HCT116 (cell line): ENCODE measurements at regions not wholly inside any gene's neighbourhood (a gene's known extent, or its start where the extent isn't known, plus 50 kb on each side); places are given as distances from the start of the nearest gene placed in this dataset.
"Not testable (repeated sequence)": the region's sequence is repeated elsewhere in the genome, so short reads cannot be mapped to it uniquely, and the experiment has no call there.

ENCODE experiments used
- ATAC-seq: fragments of 200-7000 bp; cut with Tn5 transposase; 2 replicates; pipeline ENCODE4 v1.9.1; 2020; ENCODE audit warnings: mild to moderate bottlenecking, moderate library complexity
- BruUV-seq: library from RNA; stranded (reverse); fragments of 400-500 nt; replicated peaks from 2 replicates; lab custom pipeline; 2021; lab: Mats Ljungman, UMichigan
- CTCF ChIA-PET: fragments of 300-600 bp; sonication (Branson Sonifier 250); formaldehyde crosslinking; loops from one replicate; lab custom pipeline; 2021; ENCODE audit warnings: antibody characterized with exemption; lab: Charles Lee
- POLR2A ChIA-PET: fragments of 300-600, 350-600 bp; sonication (Branson Sonifier 250); formaldehyde crosslinking; loops from one replicate; lab custom pipeline; 2021; ENCODE audit warnings: antibody characterized with exemption; lab: Charles Lee
- RAD21 ChIA-PET, 2 experiments: fragments of 300-600 bp; sonication (Branson Sonifier 250); formaldehyde crosslinking; loops; one replicate each; lab custom pipeline; 2023; ENCODE audit warnings: low total read pairs in 2 of 2; ENCODE audit not compliant: uncharacterized antibody in 2 of 2, unreplicated experiment in 2 of 2, low non-redundant PET in 1 of 2; lab: Charles Lee
- DNase-seq: peaks from one replicate; pipeline ENCODE4 v3.0.0-alpha.2; 2010; ENCODE audit warnings: low read depth, low spot score
- H2AFZ ChIP-seq: fragments of 200-600 bp; shearing (Covaris generic), sonication (generic); 2 replicates; pipeline ENCODE4 v1.6.1; 2017; ENCODE audit warnings: low read depth, mixed run types, mixed read lengths, antibody characterized with exemption, low read length; ENCODE audit not compliant: poor library complexity, severe bottlenecking
- H3K27ac ChIP-seq: 2 replicates; pipeline ENCODE4 v1.5.1; 2012; ENCODE audit warnings: low read depth, low read length
- H3K27me3 ChIP-seq: fragments of 200-600 bp; sonication (generic); 2 replicates; pipeline ENCODE4 v1.6.1; 2016; ENCODE audit warnings: mixed run types, low read length, mixed read lengths; ENCODE audit not compliant: insufficient read depth
- H3K36me3 ChIP-seq, 2 experiments: fragments of 200-500 bp in 1 of 2; fragments of 200-600 bp in 1 of 2; sonication (Bioruptor generic) in 1 of 2; sonication (generic) in 1 of 2; 2 replicates each; pipeline versions ENCODE4 v1.5.1 to v1.6.1; 2014 to 2016; ENCODE audit warnings: low read length in 2 of 2, inconsistent platforms in 1 of 2, mixed read lengths in 1 of 2, mixed run types in 1 of 2; ENCODE audit not compliant: insufficient read depth in 2 of 2, control insufficient read depth in 1 of 2
- H3K4me1 ChIP-seq, 2 experiments: fragments of 200-600 bp in 1 of 2; sonication (generic) in 1 of 2; 2 replicates each; pipeline versions ENCODE4 v1.5.1 to v1.6.1; 2012 to 2017; ENCODE audit warnings: low read length in 2 of 2, inconsistent platforms in 1 of 2, mild to moderate bottlenecking in 1 of 2, mixed read lengths in 1 of 2, mixed run types in 1 of 2, moderate library complexity in 1 of 2; ENCODE audit not compliant: insufficient read depth in 2 of 2, control insufficient read depth in 1 of 2
- H3K4me2 ChIP-seq: fragments of 200-600 bp; sonication (generic); 2 replicates; pipeline ENCODE4 v1.6.1; 2017; ENCODE audit warnings: mixed run types, low read length, mixed read lengths
- H3K4me3 ChIP-seq, 2 experiments: fragments of 200-600 bp in 1 of 2; sonication (generic) in 1 of 2; replicated peaks in 1 of 2; 2 replicates each; pipeline ENCODE4 v1.5.1; 2011 to 2016; ENCODE audit warnings: low read length in 2 of 2, control low read depth in 1 of 2, low read depth in 1 of 2, mild to moderate bottlenecking in 1 of 2, mixed read lengths in 1 of 2, mixed run types in 1 of 2
- H3K79me2 ChIP-seq: fragments of 200-600 bp; sonication (generic); 2 replicates; pipeline ENCODE4 v1.6.1; 2017; ENCODE audit warnings: mild to moderate bottlenecking, mixed run types, low read length, moderate library complexity, mixed read lengths; ENCODE audit not compliant: insufficient read depth
- H3K9ac ChIP-seq: fragments of 200-600 bp; sonication (generic); 2 replicates; pipeline ENCODE4 v1.6.1; 2016; ENCODE audit warnings: low read length, mixed read lengths
- H3K9me2 ChIP-seq: fragments of 200-600 bp; sonication (generic), shearing (Covaris generic); 2 replicates; pipeline ENCODE4 v1.6.1; 2017; ENCODE audit warnings: mixed run types, mild to moderate bottlenecking, moderate library complexity; ENCODE audit not compliant: insufficient read depth
- H3K9me3 ChIP-seq, 2 experiments: fragments of 200-500 bp in 1 of 2; fragments of 200-600 bp in 1 of 2; sonication (Bioruptor generic) in 1 of 2; sonication (generic) in 1 of 2; 2 replicates each; pipeline ENCODE4 v1.6.1; 2014 to 2017; ENCODE audit warnings: low read length in 2 of 2, mixed read lengths in 2 of 2, inconsistent platforms in 1 of 2, low read depth in 1 of 2, mild to moderate bottlenecking in 1 of 2, mixed run types in 1 of 2, moderate library complexity in 1 of 2; ENCODE audit not compliant: control insufficient read depth in 1 of 2, insufficient read depth in 1 of 2
- H4K20me1 ChIP-seq: fragments of 200-600 bp; sonication (generic), shearing (Covaris generic); 2 replicates; pipeline ENCODE4 v1.6.1; 2017; ENCODE audit warnings: mixed run types, mild to moderate bottlenecking, moderate library complexity; ENCODE audit not compliant: insufficient read depth
- ATF3 ChIP-seq: IDR thresholded peaks from 2 replicates; pipeline ENCODE4 v1.6.1; 2012
- CEBPB ChIP-seq: IDR thresholded peaks from 2 replicates; pipeline ENCODE4 v1.6.1; 2012; ENCODE audit warnings: low read depth
- EGR1 ChIP-seq: IDR thresholded peaks from 2 replicates; pipeline ENCODE4 v1.6.1; 2012; ENCODE audit warnings: low read depth
- ELF1 ChIP-seq: IDR thresholded peaks from 2 replicates; pipeline ENCODE4 v1.6.1; 2012; ENCODE audit warnings: low read depth, borderline replicate concordance
- FOSL1 ChIP-seq: IDR thresholded peaks from 2 replicates; pipeline ENCODE4 v1.6.1; 2012; ENCODE audit warnings: low read depth
- JUND ChIP-seq: IDR thresholded peaks from 2 replicates; pipeline ENCODE4 v1.6.1; 2012
- POLR2A ChIP-seq: IDR thresholded peaks from 2 replicates; pipeline ENCODE4 v1.7.0; 2011; ENCODE audit warnings: borderline replicate concordance; ENCODE audit not compliant: insufficient read depth, insufficient read length; ENCODE audit errors: extremely low read depth
- REST ChIP-seq: IDR thresholded peaks from 2 replicates; pipeline ENCODE4 v1.6.1; 2012; ENCODE audit warnings: low read depth
- SIN3A ChIP-seq: IDR thresholded peaks from 2 replicates; pipeline ENCODE4 v1.6.1; 2012; ENCODE audit warnings: low read depth
- TCF7L2 ChIP-seq: IDR thresholded peaks from 2 replicates; pipeline ENCODE4 v1.7.0; 2011; ENCODE audit warnings: borderline replicate concordance, inconsistent platforms; ENCODE audit not compliant: insufficient read depth, insufficient read length; ENCODE audit errors: extremely low read depth
- YY1 ChIP-seq: IDR thresholded peaks from 2 replicates; pipeline ENCODE4 v1.6.1; 2011; ENCODE audit warnings: low read length, low read depth, moderate library complexity, mild to moderate bottlenecking; ENCODE audit not compliant: insufficient replicate concordance; ENCODE audit errors: extremely low read depth
- ZFX ChIP-seq: fragments of 450-650 bp; IDR thresholded peaks from 2 replicates; pipeline ENCODE4 v1.6.1; 2017
- ZNF274 ChIP-seq: fragments of 200-500 bp; sonication (Bioruptor generic); IDR thresholded peaks from 2 replicates; pipeline ENCODE4 v1.6.1; 2014; ENCODE audit warnings: mild to moderate bottlenecking, low read depth, low read length, inconsistent platforms
- intact Hi-C: fragments of 100-400 bp; cut with micrococcal nuclease; formaldehyde crosslinking; loops from 2 replicates; pipeline ENCODE4 v1.10.0; 2022

- Histone ChIP-seq H3K9me2 (no peaks in the 10 kb centered on the region), H3K9ac (no peak overlapping the region), H4K20me1 (no peaks in the 10 kb centered on the region), H3K9me3 (no peaks in the 10 kb centered on the region), H3K79me2 (no peaks in the 10 kb centered on the region), H3K27ac (no peak overlapping the region), H3K4me2 (no peak overlapping the region), H3K27me3 (no peaks in the 10 kb centered on the region), H3K4me3 (no peak overlapping the region), H3K4me1 (no peaks in the 10 kb centered on the region), H3K36me3 (no peaks in the 10 kb centered on the region), H2AFZ (no peak overlapping the region)
- no peak for DNase-seq
- RAD21 ChIA-PET = no interaction called here
- POLR2A ChIA-PET = no interaction called here
- BruUV-seq = no TSS peak
- TF ChIP-seq EGR1 (no peak), REST (no peak), JUND (no peak), TCF7L2 (no peak), ELF1 (no peak), ZFX (no peak), YY1 (no peak), SIN3A (no peak), CEBPB (no peak), ZNF274 (no peak), POLR2A (no peak), FOSL1 (no peak), ATF3 (no peak)
- ATAC-seq = no peak
- CTCF ChIA-PET = no interaction called here
- intact Hi-C loops = no loop called here
Measured at GRCh38 chr2:31805688-31806087, 205.1 kb downstream of the MEMO1 start.

GRCh38 chr2:31803481-31804153, 207.2 kb downstream of the MEMO1 start:
- RAD21 ChIA-PET, H3K36me3 ChIP-seq, H3K4me1 ChIP-seq, H3K79me2 ChIP-seq, DNase-seq, BruUV-seq, POLR2A ChIA-PET, H3K27me3 ChIP-seq, H2AFZ ChIP-seq, H3K4me2 ChIP-seq, ATAC-seq, intact Hi-C loops, H4K20me1 ChIP-seq, CTCF ChIA-PET, H3K27ac ChIP-seq, H3K4me3 ChIP-seq, H3K9me3 ChIP-seq, H3K9ac ChIP-seq, H3K9me2 ChIP-seq: not testable (repeated sequence)
